Right atrium auricular region (tissue), 2 donors: ENCODE measurements at regions not wholly inside any gene's neighbourhood (a gene's known extent, or its start where the extent isn't known, plus 50 kb on each side); places are given as distances from the start of the nearest gene placed in this dataset.

Source experiments
- DNase-seq: peaks from one replicate; pipeline ENCODE4 v3.0.0-alpha.2; 2019; ENCODE audit warnings: low spot score
- H3K27ac ChIP-seq, 2 donors: fragments of 200-600 bp; sonication (generic); 1 replicate in 1 of 2; 2 replicates in 1 of 2; pipeline ENCODE4 v1.5.1; 2016 to 2019
- H3K27me3 ChIP-seq, 2 donors: fragments of 200-600 bp; sonication (generic); one replicate each; pipeline versions ENCODE4 v1.5.1 to v1.6.0; 2017 to 2019
- H3K36me3 ChIP-seq: fragments of 200-600 bp; sonication (generic); one replicate; pipeline ENCODE4 v1.5.1; 2016
- H3K4me1 ChIP-seq, 2 donors: fragments of 200-600 bp; sonication (generic); one replicate each; pipeline versions ENCODE4 v1.5.1 to v1.6.0; 2017 to 2019
- H3K4me3 ChIP-seq, 2 donors: fragments of 200-600 bp; sonication (generic); 1 replicate in 1 of 2; 2 replicates in 1 of 2; pipeline ENCODE4 v1.5.1; 2017 to 2019; ENCODE audit warnings: mild to moderate bottlenecking in 1 of 2, moderate library complexity in 1 of 2
- H3K9me3 ChIP-seq, 2 donors: fragments of 200-600 bp; sonication (generic); one replicate each; pipeline ENCODE4 v1.5.1; 2019
- TF ChIP-seq, protein P1 (sequence below), 2 donors: fragments of 200-600 bp; sonication (generic); IDR thresholded peaks; one replicate each; pipeline ENCODE4 v1.5.1; 2019; ENCODE audit warnings: antibody characterized with exemption in 2 of 2

DNA sequence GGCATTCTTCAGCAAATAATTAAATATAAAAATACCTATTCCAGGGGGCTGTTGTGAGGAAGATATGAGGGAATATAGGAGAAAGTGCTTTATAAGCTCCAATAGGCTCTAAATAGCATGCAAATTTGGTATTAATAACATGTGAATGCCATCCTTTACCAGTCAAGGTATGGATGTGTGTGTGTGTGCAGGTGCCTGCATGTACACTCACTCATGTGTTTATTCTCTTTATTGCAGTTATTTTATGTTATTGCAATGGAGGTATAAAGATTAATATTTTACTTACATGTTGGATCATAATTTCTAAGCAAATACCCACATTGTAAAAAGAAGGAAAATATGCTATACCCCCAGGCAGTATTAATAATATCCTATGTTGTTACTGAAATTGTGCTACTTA, 1093.0 kb upstream of the GYPC start:
- Histone ChIP-seq H3K27ac (no peak overlapping the region), H3K4me1 (no peaks in the 10 kb centered on the region), H3K36me3 (no peaks in the 10 kb centered on the region), H3K4me3 (no peak overlapping the region), H3K27me3 (no peaks in the 10 kb centered on the region), H3K9me3 (no peaks in the 10 kb centered on the region)
- TF ChIP-seq, protein P1, sequence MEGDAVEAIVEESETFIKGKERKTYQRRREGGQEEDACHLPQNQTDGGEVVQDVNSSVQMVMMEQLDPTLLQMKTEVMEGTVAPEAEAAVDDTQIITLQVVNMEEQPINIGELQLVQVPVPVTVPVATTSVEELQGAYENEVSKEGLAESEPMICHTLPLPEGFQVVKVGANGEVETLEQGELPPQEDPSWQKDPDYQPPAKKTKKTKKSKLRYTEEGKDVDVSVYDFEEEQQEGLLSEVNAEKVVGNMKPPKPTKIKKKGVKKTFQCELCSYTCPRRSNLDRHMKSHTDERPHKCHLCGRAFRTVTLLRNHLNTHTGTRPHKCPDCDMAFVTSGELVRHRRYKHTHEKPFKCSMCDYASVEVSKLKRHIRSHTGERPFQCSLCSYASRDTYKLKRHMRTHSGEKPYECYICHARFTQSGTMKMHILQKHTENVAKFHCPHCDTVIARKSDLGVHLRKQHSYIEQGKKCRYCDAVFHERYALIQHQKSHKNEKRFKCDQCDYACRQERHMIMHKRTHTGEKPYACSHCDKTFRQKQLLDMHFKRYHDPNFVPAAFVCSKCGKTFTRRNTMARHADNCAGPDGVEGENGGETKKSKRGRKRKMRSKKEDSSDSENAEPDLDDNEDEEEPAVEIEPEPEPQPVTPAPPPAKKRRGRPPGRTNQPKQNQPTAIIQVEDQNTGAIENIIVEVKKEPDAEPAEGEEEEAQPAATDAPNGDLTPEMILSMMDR (IDR thresholded peaks at IDR 0.05) = no peak
- DNase-seq = no peak

DNA sequence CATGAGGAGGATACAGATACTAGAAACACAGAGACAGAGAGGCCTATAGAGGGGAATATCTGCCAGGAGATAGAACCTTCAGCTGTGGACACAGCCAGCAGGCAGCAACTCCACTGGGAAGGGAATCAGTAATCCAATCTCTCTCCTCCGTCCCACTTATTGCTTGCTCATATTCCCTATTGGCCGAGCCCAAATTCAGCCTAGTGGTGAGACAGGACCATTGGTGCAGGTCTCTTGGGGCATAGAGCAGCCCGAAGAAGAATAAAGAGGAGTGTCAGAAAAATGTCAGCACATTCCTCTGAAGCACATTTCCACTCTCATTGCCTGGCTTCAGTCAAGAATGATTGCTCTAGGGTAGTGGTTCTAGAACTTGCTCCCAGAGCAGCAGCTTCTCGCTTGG, 1091.5 kb upstream of the GYPC start:
- Histone ChIP-seq H3K9me3 (no peaks in the 10 kb centered on the region), H3K27me3 (no peaks in the 10 kb centered on the region), H3K4me3 (no peak overlapping the region), H3K4me1 (no peaks in the 10 kb centered on the region), H3K27ac (no peak overlapping the region), H3K36me3 (no peaks in the 10 kb centered on the region)
- DNase-seq = no peak
- TF ChIP-seq, protein P1 (IDR thresholded peaks at IDR 0.05) = no peak

DNA sequence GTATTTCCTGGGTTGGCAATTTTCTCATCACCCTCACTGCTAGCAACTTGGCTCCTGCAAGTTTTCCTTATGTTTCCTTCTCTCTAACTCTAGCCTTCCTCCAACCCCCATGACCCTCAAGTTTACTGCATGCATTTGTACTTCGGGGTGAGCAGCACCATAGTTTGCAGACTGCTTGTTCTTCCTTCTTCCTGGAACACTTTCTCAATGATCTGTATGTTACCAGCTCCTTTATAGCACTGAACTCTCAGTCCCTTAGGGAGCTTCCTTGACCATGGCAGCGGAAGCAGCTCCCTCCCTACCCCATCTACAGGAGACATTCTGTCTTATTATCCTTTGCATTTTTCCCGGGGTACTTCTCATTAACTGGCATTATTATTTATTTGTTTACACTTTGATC, 1089.5 kb upstream of the GYPC start:
- Histone ChIP-seq H3K9me3 (no peaks in the 10 kb centered on the region), H3K27me3 (no peaks in the 10 kb centered on the region), H3K4me1 (no peaks in the 10 kb centered on the region), H3K36me3 (no peaks in the 10 kb centered on the region), H3K27ac (no peak overlapping the region), H3K4me3 (no peak overlapping the region)
- TF ChIP-seq, protein P1 (IDR thresholded peaks at IDR 0.05) = no peak
- DNase-seq = no peak

DNA sequence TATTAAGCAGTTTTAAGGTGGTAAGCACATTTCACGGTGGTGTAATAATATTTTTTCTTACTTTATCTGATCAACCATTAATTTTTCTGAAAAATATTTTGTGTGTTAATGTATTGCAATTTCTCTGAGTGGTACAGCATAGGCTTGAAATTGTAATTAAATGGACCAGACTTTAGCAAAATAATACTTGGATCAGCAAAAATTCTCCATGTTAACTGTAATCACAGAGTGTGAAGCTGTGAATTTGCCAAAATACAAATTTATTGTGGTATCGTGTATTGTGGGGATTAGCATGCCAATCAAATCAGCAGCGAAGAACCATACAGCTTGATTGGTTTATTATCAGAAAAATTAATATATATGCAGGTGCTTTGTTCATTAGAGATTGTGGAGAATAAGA, 1088.9 kb upstream of the GYPC start:
- DNase-seq = no peak
- no peaks in the 10 kb centered on the region for H3K27me3 ChIP-seq
- no peak overlapping the region for H3K4me3 ChIP-seq
- no peak overlapping the region for H3K27ac ChIP-seq
- H3K36me3 ChIP-seq = no peaks in the 10 kb centered on the region
- H3K4me1 ChIP-seq = no peaks in the 10 kb centered on the region
- no peaks in the 10 kb centered on the region for H3K9me3 ChIP-seq
- TF ChIP-seq, protein P1 (IDR thresholded peaks at IDR 0.05) = no peak

DNA sequence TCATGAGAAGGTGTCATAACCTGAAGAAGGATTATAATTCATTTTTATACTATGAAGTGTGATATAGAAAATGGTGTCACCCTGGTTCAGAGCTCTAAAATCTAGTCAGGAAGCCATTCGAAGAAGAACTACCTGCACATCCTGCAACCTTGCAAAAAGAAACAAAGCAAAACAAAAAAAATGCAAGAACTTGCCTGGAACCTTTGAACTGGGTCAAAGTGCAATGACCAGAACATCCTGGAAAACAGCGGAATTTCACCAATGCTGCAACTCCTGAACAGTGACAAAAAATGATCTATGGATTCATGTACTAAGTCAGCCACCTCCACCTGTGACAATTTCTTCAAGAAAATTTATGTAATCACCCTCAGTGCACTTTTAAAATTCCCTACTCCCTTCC, 1083.3 kb upstream of the GYPC start:
- Histone ChIP-seq H3K36me3 (no peaks in the 10 kb centered on the region), H3K9me3 (no peaks in the 10 kb centered on the region), H3K4me1 (no peaks in the 10 kb centered on the region), H3K27me3 (no peaks in the 10 kb centered on the region), H3K4me3 (no peak overlapping the region), H3K27ac (no peak overlapping the region)
- TF ChIP-seq, protein P1 (IDR thresholded peaks at IDR 0.05) = no peak
- no peak for DNase-seq

DNA sequence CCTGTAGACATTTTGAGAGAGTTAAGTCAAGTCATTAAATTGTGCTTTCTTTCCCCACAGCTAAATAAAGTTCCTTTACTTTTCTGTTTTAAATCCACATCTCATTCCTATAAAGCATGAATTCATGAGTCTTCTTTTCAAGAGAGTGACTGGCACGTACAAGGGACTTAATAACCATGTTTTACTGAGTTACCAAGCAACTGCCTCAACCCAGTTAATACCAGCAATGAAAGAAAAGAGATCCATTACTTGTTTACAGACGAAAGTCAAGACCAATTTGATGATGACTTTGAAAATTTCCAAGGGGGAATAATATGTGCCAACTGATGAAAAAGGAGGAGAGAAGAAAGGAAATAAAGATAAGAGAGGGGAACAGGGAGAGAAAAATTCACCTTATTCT, 1082.5 kb upstream of the GYPC start:
- H3K9me3 ChIP-seq = no peaks in the 10 kb centered on the region

More for the DNA sequence above, 1082.5 kb upstream of the GYPC start:
- Histone ChIP-seq H3K27me3 (no peaks in the 10 kb centered on the region), H3K36me3 (no peaks in the 10 kb centered on the region), H3K4me3 (no peak overlapping the region), H3K27ac (no peak overlapping the region), H3K4me1 (no peaks in the 10 kb centered on the region)
- TF ChIP-seq, protein P1 (IDR thresholded peaks at IDR 0.05) = no peak
- no peak for DNase-seq
